ENCODE measurements at regions not wholly inside any gene's neighbourhood (a gene's known extent, or its start where the extent isn't known, plus 50 kb on each side); places are given as distances from the start of the nearest gene placed in this dataset.

DNA sequence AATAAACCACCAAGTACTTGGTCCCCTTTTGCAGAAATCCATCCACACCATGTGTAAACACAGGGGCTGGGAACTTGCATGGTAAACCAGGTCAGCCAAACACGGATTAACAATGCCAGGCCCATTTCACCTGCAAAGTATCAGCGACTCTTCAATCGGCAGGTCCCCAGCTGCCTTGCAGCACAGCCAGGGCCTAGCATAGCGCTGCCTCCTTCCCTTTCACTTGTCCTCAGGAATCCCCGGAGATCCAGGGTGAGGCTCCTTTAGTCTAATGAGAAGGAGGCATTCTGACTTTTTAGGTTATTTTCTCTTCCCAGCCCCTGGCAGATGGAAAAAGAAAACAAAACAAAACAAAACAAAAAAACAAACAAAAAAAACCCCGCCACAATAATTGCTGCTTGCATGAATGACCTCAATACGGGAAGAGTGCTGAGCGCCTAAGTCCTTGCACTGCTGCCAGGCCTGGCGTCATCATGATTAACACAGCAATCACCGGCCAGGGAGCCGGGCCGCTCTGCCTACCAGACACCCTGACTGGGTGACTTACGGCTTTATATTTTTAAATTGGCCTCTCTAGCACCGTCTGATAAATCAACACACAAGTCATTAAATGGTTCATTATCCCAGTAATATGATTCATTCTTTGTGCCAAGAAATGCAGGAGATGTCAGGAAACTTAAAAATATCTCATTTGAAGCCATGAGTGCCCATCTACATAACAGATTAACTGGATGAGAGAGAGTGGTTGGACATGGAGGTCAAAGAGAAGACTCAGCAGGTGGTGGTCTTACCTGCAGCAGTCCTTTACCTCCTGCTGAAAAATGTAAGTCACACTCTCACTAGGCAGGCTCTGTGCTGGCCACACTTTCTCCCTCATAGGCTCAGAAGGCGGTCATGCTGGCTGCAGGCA is 692.7 kb downstream of the UQCRFS1 start:
- intact Hi-C loops (cut with DNase I): no loop called here
- 31% methylated on average over 14 of the region's 15 CpGs for WGBS (ENCODE audit: insufficient coverage, low coverage, low lambda C conversion rate, missing lambda C conversion rate)
- peak; percentile 93 to 97 (median 95) for ATAC-seq
- DNase-seq: peak; percentile 86 to 87 (median 87)
- Histone ChIP-seq H3K9me3 (no peaks in the 10 kb centered on the region), H3K4me3 (no peak overlapping the region), H3K27me3 (no peaks in the 10 kb centered on the region), H3K4me1 (peaks cover 0 to 23% (median 6%) of the 10 kb centered on the region in 4 donors), H3K27ac (peak overlapping the region in 1 of 3 donors; percentile 54), H3K36me3 (no peaks in the 10 kb centered on the region)
- TF ChIP-seq, protein P1, sequence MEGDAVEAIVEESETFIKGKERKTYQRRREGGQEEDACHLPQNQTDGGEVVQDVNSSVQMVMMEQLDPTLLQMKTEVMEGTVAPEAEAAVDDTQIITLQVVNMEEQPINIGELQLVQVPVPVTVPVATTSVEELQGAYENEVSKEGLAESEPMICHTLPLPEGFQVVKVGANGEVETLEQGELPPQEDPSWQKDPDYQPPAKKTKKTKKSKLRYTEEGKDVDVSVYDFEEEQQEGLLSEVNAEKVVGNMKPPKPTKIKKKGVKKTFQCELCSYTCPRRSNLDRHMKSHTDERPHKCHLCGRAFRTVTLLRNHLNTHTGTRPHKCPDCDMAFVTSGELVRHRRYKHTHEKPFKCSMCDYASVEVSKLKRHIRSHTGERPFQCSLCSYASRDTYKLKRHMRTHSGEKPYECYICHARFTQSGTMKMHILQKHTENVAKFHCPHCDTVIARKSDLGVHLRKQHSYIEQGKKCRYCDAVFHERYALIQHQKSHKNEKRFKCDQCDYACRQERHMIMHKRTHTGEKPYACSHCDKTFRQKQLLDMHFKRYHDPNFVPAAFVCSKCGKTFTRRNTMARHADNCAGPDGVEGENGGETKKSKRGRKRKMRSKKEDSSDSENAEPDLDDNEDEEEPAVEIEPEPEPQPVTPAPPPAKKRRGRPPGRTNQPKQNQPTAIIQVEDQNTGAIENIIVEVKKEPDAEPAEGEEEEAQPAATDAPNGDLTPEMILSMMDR (IDR thresholded peaks at IDR 0.05): no peak
- no peak for TF ChIP-seq POLR2A (IDR thresholded peaks at IDR 0.05)

DNA sequence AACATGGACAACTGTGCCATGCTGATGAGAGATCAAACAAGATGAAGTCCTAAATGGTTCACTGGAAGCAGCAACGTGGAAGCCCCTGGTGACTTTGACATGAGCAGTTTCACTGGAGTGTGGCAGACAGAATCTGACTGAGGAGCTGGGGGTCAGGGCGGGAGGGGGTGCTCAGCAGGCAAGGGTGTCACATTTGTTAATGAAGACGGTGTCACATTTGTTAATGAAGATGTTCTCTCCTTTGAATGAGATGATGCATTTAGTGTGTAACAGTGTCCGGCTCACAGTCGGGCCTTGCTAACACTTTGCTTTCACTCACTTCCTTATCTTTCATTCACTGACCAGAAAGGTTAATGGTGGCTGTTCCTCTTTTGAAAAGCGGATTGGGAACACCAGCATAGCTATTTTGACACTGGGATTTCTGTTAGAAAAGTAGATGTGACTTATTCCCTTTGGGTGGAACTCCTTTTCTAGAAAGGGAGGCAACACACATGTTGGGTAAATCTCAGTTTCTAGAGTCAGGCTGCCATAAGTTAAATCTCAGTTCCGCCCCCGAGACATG is 693.7 kb downstream of the UQCRFS1 start:
- H3K4me1 ChIP-seq: peaks cover 0 to 25% (median 8%) of the 10 kb centered on the region in 4 donors
- TF ChIP-seq POLR2A (IDR thresholded peaks at IDR 0.05): no peak
- TF ChIP-seq, protein P1 (IDR thresholded peaks at IDR 0.05): no peak
- DNase-seq (no peak), ATAC-seq (no peak)
- no peaks in the 10 kb centered on the region for H3K27me3 ChIP-seq
- intact Hi-C loops (cut with DNase I): no loop called here
- H3K9me3 ChIP-seq: no peaks in the 10 kb centered on the region
- no peaks in the 10 kb centered on the region for H3K36me3 ChIP-seq
- H3K27ac ChIP-seq: no peak overlapping the region
- H3K4me3 ChIP-seq: no peak overlapping the region
- 62% methylated on average over 7 of the region's 8 CpGs for WGBS (ENCODE audit: insufficient coverage, low coverage, low lambda C conversion rate, missing lambda C conversion rate)

DNA sequence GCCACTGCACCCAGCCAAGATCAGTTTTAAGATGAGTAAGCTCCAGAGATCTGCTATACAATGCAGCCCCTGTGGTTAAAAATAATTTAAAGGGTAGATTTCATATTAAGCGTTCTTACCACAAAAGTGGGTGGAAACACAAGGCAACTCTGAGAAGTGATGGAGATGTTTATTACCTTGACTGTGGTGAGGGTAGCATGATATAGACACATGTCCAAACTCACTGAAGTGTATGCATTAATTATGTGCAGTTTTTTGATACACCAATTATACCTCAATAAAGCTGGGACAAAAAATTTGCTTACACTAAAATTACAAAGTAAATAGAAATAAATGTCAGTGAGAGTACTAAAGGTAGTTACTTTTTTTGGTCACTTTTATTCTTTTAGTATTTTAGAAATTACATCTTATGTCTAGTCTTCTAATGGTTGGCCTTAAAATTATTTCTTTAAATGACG is 696.5 kb downstream of the UQCRFS1 start:
- no peaks in the 10 kb centered on the region for H3K36me3 ChIP-seq
- peak overlapping the region in 1 of 3 donors; percentile 59 for H3K27ac ChIP-seq
- peaks cover 0 to 24% (median 8%) of the 10 kb centered on the region in 4 donors for H3K4me1 ChIP-seq
- intact Hi-C loops (cut with DNase I): no loop called here
- H3K27me3 ChIP-seq: no peaks in the 10 kb centered on the region
- WGBS (ENCODE audit: insufficient coverage, low coverage, low lambda C conversion rate, missing lambda C conversion rate): 94% methylated on average over 2 of the region's 2 CpGs
- ATAC-seq (no peak), DNase-seq (no peak)
- TF ChIP-seq POLR2A (IDR thresholded peaks at IDR 0.05): no peak
- TF ChIP-seq, protein P1 (IDR thresholded peaks at IDR 0.05): no peak
- H3K9me3 ChIP-seq: no peaks in the 10 kb centered on the region
- no peak overlapping the region for H3K4me3 ChIP-seq

DNA sequence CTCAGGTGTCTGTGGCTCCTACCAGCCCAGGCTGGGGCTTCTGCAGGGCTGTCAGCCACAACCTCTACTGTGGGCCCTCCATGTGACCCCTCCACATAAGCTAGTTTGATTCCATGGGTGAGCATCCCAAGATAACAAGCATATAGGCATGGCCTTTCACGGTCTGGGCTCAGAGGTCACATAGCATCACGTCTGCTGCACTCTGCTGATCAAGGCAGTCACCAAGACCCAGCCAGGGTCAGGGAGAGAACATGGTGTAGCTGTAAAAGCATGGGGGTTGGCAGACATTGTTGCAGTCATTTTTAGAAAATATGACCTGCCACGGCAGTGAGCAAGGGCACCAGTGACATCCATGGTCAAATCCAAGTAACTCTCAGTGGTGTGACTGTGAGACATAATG is 698.8 kb downstream of the UQCRFS1 start:
- Histone ChIP-seq H3K4me1 (peaks cover 0 to 7% (median 3%) of the 10 kb centered on the region in 4 donors), H3K36me3 (no peaks in the 10 kb centered on the region), H3K27ac (no peak overlapping the region), H3K9me3 (no peaks in the 10 kb centered on the region), H3K27me3 (no peaks in the 10 kb centered on the region), H3K4me3 (no peak overlapping the region)
- WGBS (ENCODE audit: insufficient coverage, low coverage, low lambda C conversion rate, missing lambda C conversion rate): 69% methylated on average over 3 of the region's 3 CpGs
- ATAC-seq: no peak
- intact Hi-C loops (cut with DNase I): no loop called here
- no peak for DNase-seq
- TF ChIP-seq POLR2A (IDR thresholded peaks at IDR 0.05): no peak
- TF ChIP-seq, protein P1 (IDR thresholded peaks at IDR 0.05): no peak
